Breast epithelium (tissue), 3 donors: ENCODE measurements at regions not wholly inside any gene's neighbourhood (a gene's known extent, or its start where the extent isn't known, plus 50 kb on each side); places are given as distances from the start of the nearest gene placed in this dataset.

ENCODE experiments used
- CTCF ChIP-seq, 3 donors: fragments of 450-650 bp; IDR thresholded peaks; one replicate each; pipeline ENCODE4 v1.5.1; 2016 to 2017; ENCODE audit warnings: antibody characterized with exemption in 3 of 3, mild to moderate bottlenecking in 3 of 3, moderate library complexity in 3 of 3
- POLR2A ChIP-seq: fragments of 450-650 bp; IDR thresholded peaks from one replicate; pipeline ENCODE4 v1.6.1; 2016; ENCODE audit warnings: antibody characterized with exemption, mild to moderate bottlenecking, moderate library complexity
- POLR2AphosphoS5 ChIP-seq, 3 donors: sonication (generic); formaldehyde crosslinking; IDR thresholded peaks; one replicate each; pipeline ENCODE4 v1.6.1; 2017; ENCODE audit warnings: antibody characterized with exemption in 3 of 3

DNA sequence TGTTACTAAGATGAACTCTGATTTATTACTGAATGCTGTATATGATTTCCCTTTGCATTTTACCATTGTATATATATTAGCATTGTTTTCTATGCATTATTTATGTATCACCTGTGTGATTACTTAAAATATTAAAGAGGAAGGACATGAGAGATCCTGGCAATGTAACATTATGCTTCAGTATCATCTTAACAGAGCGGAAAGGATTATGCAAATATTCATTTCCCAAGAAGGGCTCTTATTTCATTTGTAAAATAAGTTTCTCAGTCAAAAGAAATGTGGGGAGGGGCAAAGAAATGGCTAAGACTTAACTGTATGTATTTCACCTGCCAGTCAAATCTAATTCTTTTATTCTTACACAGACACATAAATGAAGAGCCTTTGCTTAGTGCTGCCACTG is 654.2 kb upstream of the PKDCC start:
- TF ChIP-seq POLR2A (no peak), CTCF (IDR thresholded peaks at IDR 0.05) (no peak), POLR2AphosphoS5 (IDR thresholded peaks at IDR 0.05) (no peak)
